Central memory CD8-positive, alpha-beta T cell (primary cell): ENCODE measurements at regions not wholly inside any gene's neighbourhood (a gene's known extent, or its start where the extent isn't known, plus 50 kb on each side); places are given as distances from the start of the nearest gene placed in this dataset.
"Not testable (repeated sequence)": the region's sequence is repeated elsewhere in the genome, so short reads cannot be mapped to it uniquely, and the experiment has no call there.

Source experiments
- ATAC-seq: fragments of 150-1000 bp; cut with Tn5 transposase; replicated peaks from 2 replicates; pipeline ENCODE4 v1.10.0; 2022; ENCODE audit warnings: mild to moderate bottlenecking, moderate FRiP score, moderate number of reproducible peaks; ENCODE audit not compliant: poor library complexity, severe bottlenecking; ENCODE audit errors: extremely low read depth
- DNase-seq, 2 donors: peaks; one replicate each; pipeline ENCODE4 v3.0.0; 2021; ENCODE audit warnings: low spot score in 2 of 2
- H3K27ac Mint-ChIP-seq: one replicate; pipeline ENCODE4 v1.8.0; 2022; ENCODE audit warnings: low read depth, mild to moderate bottlenecking, moderate library complexity, mixed read lengths
- H3K27me3 Mint-ChIP-seq: one replicate; pipeline ENCODE4 v1.8.0; 2022; ENCODE audit warnings: mixed read lengths
- H3K36me3 Mint-ChIP-seq: one replicate; pipeline ENCODE4 v1.8.0; 2022; ENCODE audit warnings: mild to moderate bottlenecking, moderate library complexity, mixed read lengths; ENCODE audit not compliant: insufficient read depth
- H3K4me1 Mint-ChIP-seq: one replicate; pipeline ENCODE4 v1.8.0; 2022; ENCODE audit warnings: mixed read lengths
- H3K4me3 Mint-ChIP-seq: one replicate; pipeline ENCODE4 v1.8.0; 2022; ENCODE audit warnings: mild to moderate bottlenecking, moderate library complexity, mixed read lengths
- H3K9me3 Mint-ChIP-seq: one replicate; pipeline ENCODE4 v1.8.0; 2022; ENCODE audit warnings: mixed read lengths

DNA sequence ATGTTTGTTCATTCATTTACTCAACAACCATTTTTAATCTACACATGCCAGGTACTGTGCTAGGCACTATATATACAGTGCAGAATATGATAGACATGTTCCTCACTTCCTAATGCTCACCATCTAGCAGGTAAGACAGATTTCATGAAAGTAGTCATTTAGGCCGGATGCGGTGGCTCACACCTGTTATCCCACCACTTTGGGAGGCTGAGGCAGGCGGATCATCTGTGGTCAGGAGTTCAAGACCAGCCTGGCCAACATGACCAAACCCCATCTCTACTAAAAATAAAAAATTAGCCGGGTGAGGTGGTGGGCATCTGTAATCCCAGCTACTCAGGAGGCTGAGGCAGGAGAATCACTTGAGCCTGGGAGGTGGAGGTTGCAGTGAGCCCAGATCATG is 71.9 kb upstream of the GJB6 start:
- H3K27ac Mint-ChIP-seq, H3K9me3 Mint-ChIP-seq, H3K4me3 Mint-ChIP-seq, H3K36me3 Mint-ChIP-seq, DNase-seq, H3K4me1 Mint-ChIP-seq, ATAC-seq: not testable (repeated sequence)
- peaks cover 92% of the 10 kb centered on the region for H3K27me3 Mint-ChIP-seq

DNA sequence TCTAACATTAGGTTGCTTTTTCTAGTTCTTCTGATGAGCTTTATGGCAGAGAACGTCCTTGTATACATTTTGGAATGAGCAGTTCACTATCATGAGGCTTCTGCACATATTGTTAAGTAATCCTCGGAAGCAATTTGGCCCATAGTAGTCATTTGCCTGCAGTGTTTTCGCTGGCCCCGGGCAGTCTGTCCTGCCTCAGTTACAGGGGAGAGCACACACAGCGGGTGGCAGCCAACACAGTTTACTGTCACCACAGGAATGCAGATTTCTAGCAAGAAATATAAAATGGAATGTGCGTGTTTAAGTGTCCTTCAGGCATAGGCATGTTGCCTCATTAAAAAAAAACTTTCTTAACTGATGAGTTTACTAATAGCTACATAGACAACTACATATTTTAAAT is 71.5 kb upstream of the GJB6 start:
- H3K36me3 Mint-ChIP-seq, result peaks cover 2% of the 10 kb centered on the region
- ATAC-seq, result no peak

DNA sequence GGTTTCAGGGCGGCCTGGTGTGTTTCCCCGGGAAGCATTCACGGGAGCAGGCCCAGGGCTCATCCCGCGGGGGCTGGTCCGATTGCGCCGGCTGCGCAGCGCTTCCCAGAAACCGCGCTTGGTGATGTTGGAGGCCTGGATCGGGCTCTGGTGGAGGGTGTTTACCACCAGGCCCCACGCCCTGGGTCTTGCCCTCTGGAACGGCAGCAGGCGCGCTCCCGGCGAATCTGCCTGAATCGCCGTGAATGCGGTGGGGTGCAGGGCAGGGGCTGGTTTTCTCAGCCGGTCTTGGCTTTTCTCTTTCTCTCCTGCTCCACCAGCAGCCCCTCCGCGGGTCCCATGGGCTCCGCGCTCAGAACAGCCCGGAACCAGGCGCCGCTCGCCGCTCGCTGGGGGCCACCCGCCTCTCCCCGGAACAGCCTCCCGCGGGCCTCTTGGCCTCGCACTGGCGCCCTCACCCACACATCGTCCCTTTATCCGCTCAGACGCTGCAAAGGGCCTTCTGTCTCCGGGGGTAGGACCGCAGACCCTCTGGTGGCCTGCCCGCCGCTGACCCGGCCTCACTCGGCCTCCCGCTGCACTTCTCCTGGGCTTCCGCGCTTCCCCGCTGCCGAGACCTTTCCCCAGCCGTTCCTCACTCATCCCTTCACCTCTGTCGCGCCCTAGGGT is 69.4 kb upstream of the GJB6 start:
- Mint-ChIP-seq H3K27me3 (peaks cover 99% of the 10 kb centered on the region), H3K4me1 (no peaks in the 10 kb centered on the region), H3K4me3 (no peak overlapping the region), H3K9me3 (no peaks in the 10 kb centered on the region), H3K27ac (no peak overlapping the region), H3K36me3 (peaks cover 2% of the 10 kb centered on the region)
- DNase-seq (no peak), ATAC-seq (no peak)

More for the DNA sequence above, 71.5 kb upstream of the GJB6 start:
- no peak for DNase-seq
- no peaks in the 10 kb centered on the region for H3K4me1 Mint-ChIP-seq
- no peak overlapping the region for H3K4me3 Mint-ChIP-seq
- peaks cover 96% of the 10 kb centered on the region for H3K27me3 Mint-ChIP-seq
- no peak overlapping the region for H3K27ac Mint-ChIP-seq
- peaks cover 9% of the 10 kb centered on the region for H3K9me3 Mint-ChIP-seq

DNA sequence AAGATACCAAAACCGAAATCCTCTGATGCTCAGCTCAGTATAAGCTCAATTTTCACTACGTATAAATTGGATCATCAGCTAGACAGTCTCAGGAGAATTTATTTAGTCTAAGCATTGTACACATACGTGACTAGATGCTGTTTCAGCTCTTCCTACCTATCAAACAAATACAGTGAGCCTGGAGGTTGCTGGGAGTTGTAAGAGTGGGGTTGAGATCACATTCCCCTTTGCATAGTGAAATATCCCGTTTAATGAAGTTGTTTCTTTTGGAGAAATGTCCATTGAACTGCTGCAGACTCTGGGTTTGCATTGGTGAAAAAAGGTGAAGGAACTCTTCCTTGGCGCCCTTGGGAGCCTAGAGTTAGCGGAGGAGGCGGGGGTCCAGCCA is 68.9 kb upstream of the GJB6 start:
- Mint-ChIP-seq H3K9me3 (no peaks in the 10 kb centered on the region), H3K4me1 (no peaks in the 10 kb centered on the region), H3K36me3 (peaks cover 2% of the 10 kb centered on the region), H3K4me3 (no peak overlapping the region), H3K27me3 (peaks cover 94% of the 10 kb centered on the region), H3K27ac (no peak overlapping the region)
- no peak for ATAC-seq
- DNase-seq, result no peak

DNA sequence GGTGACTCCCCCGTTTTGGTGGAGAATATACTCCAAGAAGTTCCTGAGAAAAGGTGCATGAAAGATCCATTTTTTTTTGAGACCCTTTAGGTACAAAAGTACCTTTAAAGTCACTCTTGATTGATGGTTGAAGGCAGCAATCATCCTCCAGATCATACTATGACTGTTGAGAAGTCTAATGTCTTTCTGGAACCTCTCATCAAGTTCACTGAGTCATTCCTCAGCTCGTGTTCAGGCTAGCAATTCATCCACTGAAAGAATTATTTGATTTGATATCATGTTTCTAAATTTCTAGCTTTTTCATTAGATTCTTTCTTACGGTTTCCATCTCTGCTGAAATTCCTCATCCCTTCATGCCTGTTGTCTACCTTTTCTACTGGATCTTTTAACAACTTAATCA is 65.1 kb upstream of the GJB6 start:
- Mint-ChIP-seq H3K4me3 (no peak overlapping the region), H3K27ac (peak overlapping the region; percentile 52), H3K4me1 (no peaks in the 10 kb centered on the region), H3K9me3 (no peaks in the 10 kb centered on the region), H3K27me3 (peaks cover 67% of the 10 kb centered on the region), H3K36me3 (peaks cover 2% of the 10 kb centered on the region)
- DNase-seq (no peak), ATAC-seq (no peak)

DNA sequence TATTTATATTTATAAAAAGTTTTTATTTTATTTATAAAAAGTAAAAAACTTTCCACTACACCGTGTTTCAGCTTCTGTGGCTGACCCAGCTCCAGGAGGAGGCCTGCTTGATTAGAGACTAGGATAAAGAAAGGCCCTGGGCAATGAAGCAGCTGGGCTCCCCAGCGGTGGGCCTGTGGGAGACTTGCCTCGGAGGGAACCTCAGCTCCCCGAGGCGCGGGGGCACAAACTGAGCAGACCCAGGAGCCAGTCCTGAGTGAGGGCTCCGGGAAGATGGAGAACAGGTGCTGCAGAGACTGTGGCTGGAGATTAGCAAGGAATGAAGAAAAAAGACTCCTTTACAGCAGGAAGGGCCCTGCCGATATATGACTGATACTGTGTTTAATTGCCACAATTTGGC is 63.8 kb upstream of the GJB6 start:
- DNase-seq (no peak), ATAC-seq (no peak)
- Mint-ChIP-seq H3K4me3 (no peak overlapping the region), H3K9me3 (no peaks in the 10 kb centered on the region), H3K4me1 (no peaks in the 10 kb centered on the region), H3K27ac (no peak overlapping the region), H3K27me3 (peaks cover 55% of the 10 kb centered on the region), H3K36me3 (no peaks in the 10 kb centered on the region)

DNA sequence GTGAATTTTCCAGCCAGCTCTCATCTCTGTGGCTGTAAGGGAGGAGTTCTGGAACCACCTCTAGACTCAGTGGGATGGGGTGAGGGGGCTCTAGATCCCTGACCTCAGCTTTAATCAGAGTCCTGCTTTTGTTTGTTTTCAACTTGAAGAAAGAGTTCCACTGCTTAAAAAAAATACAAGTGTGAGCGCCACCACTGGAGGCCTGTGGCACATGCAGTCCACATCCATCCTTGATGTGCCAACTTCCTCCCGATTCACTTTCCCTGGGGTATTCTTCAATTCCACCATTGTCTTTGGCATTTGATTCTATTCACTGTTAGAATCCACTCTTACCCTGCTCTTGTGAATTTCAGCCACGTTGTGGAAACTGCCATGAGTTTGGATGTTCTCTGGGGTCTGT is 62.4 kb upstream of the GJB6 start:
- Mint-ChIP-seq H3K27me3 (peaks cover 41% of the 10 kb centered on the region), H3K4me1 (no peaks in the 10 kb centered on the region)
- ATAC-seq, result no peak

DNA sequence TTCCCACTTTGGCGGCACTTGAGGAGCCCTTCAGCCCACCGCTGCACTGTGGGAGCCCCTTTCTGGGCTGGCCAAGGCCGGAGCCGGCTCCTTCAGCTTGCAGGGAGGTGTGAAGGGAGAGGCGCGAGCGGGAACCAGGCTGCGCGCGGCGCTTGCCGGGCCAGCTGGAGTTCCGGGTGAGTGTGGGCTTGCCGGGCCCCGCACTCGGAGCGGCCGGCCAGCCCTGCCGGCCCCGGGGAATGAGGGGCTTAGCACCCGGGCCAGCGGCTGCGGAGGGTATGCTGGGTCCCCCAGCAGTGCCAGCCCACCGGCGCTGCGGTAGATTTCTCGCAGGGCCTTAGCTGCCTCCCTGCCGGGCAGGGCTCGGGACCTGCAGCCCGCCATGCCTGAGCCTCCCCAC is 60.2 kb upstream of the GJB6 start:
- not testable (repeated sequence) for H3K27ac Mint-ChIP-seq, DNase-seq, ATAC-seq, H3K4me3 Mint-ChIP-seq, H3K36me3 Mint-ChIP-seq, H3K4me1 Mint-ChIP-seq, H3K9me3 Mint-ChIP-seq
- peaks cover 19% of the 10 kb centered on the region for H3K27me3 Mint-ChIP-seq

More for the DNA sequence above, 62.4 kb upstream of the GJB6 start:
- Mint-ChIP-seq H3K36me3 (no peaks in the 10 kb centered on the region), H3K9me3 (no peaks in the 10 kb centered on the region), H3K4me3 (no peak overlapping the region), H3K27ac (no peak overlapping the region)
- no peak for DNase-seq

DNA sequence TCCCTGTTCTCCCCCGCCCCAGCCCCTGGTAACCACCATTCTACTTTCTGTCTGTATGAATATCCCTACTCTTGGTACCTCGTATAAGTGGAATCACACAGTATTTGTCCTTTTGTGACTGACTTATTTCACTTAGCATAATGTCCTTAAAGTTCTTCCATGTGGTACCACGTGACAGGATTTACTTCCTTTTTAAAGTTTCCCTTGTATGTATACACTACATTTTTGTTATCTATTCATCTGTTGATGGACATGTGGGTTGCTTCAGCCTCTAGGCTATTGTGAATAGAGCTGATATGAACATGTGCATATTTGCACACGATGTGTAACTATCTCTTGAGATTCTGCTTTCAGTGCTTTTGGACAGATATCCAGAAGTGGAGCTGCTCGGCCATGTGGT is 59.6 kb upstream of the GJB6 start:
- Mint-ChIP-seq H3K4me3 (no peak overlapping the region), H3K36me3 (no peaks in the 10 kb centered on the region), H3K4me1 (no peaks in the 10 kb centered on the region), H3K27ac (no peak overlapping the region), H3K9me3 (peaks cover 6% of the 10 kb centered on the region), H3K27me3 (peaks cover 12% of the 10 kb centered on the region)
- no peak for DNase-seq
- no peak for ATAC-seq

DNA sequence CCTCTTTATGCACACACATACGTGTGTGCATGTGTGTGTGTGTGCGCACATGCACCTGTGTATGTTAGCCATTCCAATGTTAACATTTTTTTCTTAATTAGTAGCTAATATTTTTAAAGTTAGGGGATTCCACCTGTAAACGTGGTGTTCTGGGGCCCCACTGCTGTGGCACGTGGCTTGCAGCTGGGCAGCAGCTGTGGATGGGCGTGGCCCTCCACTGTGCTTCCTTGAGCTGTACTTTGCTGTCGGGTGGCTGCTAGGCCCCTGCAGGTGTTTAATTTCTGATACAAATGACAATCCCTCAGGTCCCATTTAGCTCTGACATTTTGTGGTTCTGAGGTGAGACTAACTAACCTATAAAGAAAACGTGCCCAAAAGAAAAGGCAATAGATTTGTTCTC is 58.9 kb upstream of the GJB6 start:
- ATAC-seq (no peak), DNase-seq (no peak)
- Mint-ChIP-seq H3K36me3 (no peaks in the 10 kb centered on the region), H3K27ac (no peak overlapping the region), H3K4me1 (no peaks in the 10 kb centered on the region), H3K9me3 (peaks cover 11% of the 10 kb centered on the region), H3K27me3 (peaks cover 10% of the 10 kb centered on the region), H3K4me3 (no peak overlapping the region)

DNA sequence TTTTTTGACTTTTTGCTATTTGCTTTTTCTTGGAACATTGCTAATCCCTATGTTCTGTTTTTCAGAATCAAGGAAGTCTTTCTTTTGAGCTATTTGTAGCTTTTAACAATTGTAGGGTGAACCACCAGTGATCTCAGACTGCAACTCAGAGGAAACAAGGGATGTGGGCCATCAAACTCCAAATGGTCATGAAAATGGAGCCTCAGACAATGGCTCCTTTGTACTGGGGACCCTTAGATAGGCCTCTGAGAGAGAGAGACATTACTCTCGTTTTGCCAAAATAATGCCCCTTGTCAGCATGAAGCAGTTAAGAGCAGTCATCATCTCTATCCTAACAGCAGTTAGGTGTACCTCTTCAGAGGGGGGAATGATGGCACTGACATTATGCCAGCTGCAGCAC is 56.4 kb upstream of the GJB6 start:
- DNase-seq (no peak), ATAC-seq (no peak)
- Mint-ChIP-seq H3K36me3 (no peaks in the 10 kb centered on the region), H3K4me1 (no peaks in the 10 kb centered on the region), H3K27ac (no peak overlapping the region), H3K27me3 (no peaks in the 10 kb centered on the region), H3K4me3 (no peak overlapping the region), H3K9me3 (peaks cover 17% of the 10 kb centered on the region)

DNA sequence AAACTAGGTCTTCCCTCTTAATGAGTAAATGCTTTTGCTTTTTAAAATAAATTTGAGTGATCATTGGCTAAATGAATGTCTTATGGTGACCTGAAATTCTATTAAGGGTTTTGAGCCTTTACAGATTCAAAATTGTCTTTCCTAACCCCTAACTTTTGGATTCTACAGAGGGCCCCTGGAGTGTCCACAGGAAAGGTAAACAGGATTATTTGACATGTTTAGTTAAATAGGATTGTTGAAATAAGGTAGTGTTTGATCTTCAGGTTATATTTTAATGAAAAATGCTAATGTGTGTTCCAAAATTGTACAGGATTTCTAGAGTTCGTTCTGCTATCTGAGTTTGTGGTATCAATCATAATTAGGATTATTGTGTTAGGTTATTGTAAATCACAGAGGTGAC is 55.9 kb upstream of the GJB6 start:
- no peaks in the 10 kb centered on the region for H3K4me1 Mint-ChIP-seq
- no peak overlapping the region for H3K27ac Mint-ChIP-seq
- ATAC-seq (no peak), DNase-seq (no peak)
- H3K27me3 Mint-ChIP-seq, result no peaks in the 10 kb centered on the region
- no peaks in the 10 kb centered on the region for H3K36me3 Mint-ChIP-seq
- no peak overlapping the region for H3K4me3 Mint-ChIP-seq
- H3K9me3 Mint-ChIP-seq, result peaks cover 17% of the 10 kb centered on the region

DNA sequence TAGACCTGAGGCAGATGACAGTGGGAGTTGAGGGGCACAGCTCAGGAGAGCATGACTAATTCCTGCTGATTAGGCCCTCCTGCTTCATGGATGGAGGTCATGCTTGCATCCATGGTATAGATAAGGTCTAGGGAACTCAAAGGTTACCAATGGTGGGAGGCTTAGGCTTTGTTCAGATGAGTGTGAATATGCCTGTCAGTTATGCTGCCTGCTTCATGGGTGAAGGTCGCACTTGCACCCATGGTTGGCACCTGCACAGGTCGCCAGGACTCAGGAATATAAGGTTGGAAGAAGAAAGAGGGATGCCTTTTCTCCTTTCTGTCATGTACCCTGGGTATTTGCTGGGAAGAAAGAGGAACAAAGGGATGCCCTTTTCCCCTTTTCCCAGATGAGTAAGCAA is 53.4 kb upstream of the GJB6 start:
- Mint-ChIP-seq H3K4me1 (no peaks in the 10 kb centered on the region), H3K4me3 (no peak overlapping the region), H3K36me3 (no peaks in the 10 kb centered on the region), H3K27me3 (no peaks in the 10 kb centered on the region), H3K27ac (no peak overlapping the region), H3K9me3 (peaks cover 17% of the 10 kb centered on the region)
- DNase-seq (no peak), ATAC-seq (no peak)
